Stimulated activated CD8-positive, alpha-beta memory T cell treated with anti-CD3 and anti-CD28 coated beads, Interleukin-15, amount 100 ng/mL, for 4 hours (primary cell): ENCODE measurements at regions not wholly inside any gene's neighbourhood (a gene's known extent, or its start where the extent isn't known, plus 50 kb on each side); places are given as distances from the start of the nearest gene placed in this dataset.

Source experiments
- DNase-seq, 2 donors: peaks; one replicate each; pipeline ENCODE4 v3.0.0-alpha.2; 2020; ENCODE audit warnings: low read depth in 2 of 2

- no peak for DNase-seq
Observed at GRCh38 chr2:13093416-13093991, 376.8 kb downstream of the TRIB2 start.

GRCh38 chr2:13102397-13103063 is 385.8 kb downstream of the TRIB2 start:
- DNase-seq, result no peak

- DNase-seq, result no peak
Observed at GRCh38 chr2:13103151-13103550, 386.4 kb downstream of the TRIB2 start.

GRCh38 chr2:13103778-13104493 is 387.2 kb downstream of the TRIB2 start:
- no peak for DNase-seq

GRCh38 chr2:13104723-13105122 is 388.0 kb downstream of the TRIB2 start:
- DNase-seq, result no peak

GRCh38 chr2:13106302-13106701 is 389.6 kb downstream of the TRIB2 start:
- DNase-seq, result no peak

GRCh38 chr2:13109516-13109915 is 392.8 kb downstream of the TRIB2 start:
- DNase-seq, result no peak

- no peak for DNase-seq
Observed at GRCh38 chr2:13110825-13111224, 394.1 kb downstream of the TRIB2 start.

GRCh38 chr2:13113002-13113401 is 396.3 kb downstream of the TRIB2 start:
- no peak for DNase-seq

- DNase-seq, result no peak
Observed at GRCh38 chr2:13114391-13114790, 397.7 kb downstream of the TRIB2 start.

- DNase-seq, result no peak
Observed at GRCh38 chr2:13115643-13116042, 398.9 kb downstream of the TRIB2 start.

GRCh38 chr2:13121096-13121495 is 404.4 kb downstream of the TRIB2 start:
- no peak for DNase-seq

GRCh38 chr2:13128139-13128538 is 411.4 kb downstream of the TRIB2 start:
- DNase-seq, result no peak

GRCh38 chr2:13135369-13135768 is 418.6 kb downstream of the TRIB2 start:
- DNase-seq, result no peak

GRCh38 chr2:13135856-13136255 is 419.1 kb downstream of the TRIB2 start:
- no peak for DNase-seq

- no peak for DNase-seq
Observed at GRCh38 chr2:13137679-13138078, 420.9 kb downstream of the TRIB2 start.

GRCh38 chr2:13141315-13141714 is 424.6 kb downstream of the TRIB2 start:
- no peak for DNase-seq

GRCh38 chr2:13143451-13143850 is 426.7 kb downstream of the TRIB2 start:
- no peak for DNase-seq

- DNase-seq, result no peak
Observed at GRCh38 chr2:13156916-13157315, 440.2 kb downstream of the TRIB2 start.

- no peak for DNase-seq
Observed at GRCh38 chr2:13158466-13158865, 441.7 kb downstream of the TRIB2 start.

- DNase-seq, result no peak
Observed at GRCh38 chr2:13180729-13181128, 464.0 kb downstream of the TRIB2 start.

- DNase-seq, result no peak
Observed at GRCh38 chr2:13193075-13193474, 476.3 kb downstream of the TRIB2 start.

- no peak for DNase-seq
Observed at GRCh38 chr2:13193900-13194299, 477.2 kb downstream of the TRIB2 start.
